HFF-Myc (cell line): ENCODE measurements at regions not wholly inside any gene's neighbourhood (a gene's known extent, or its start where the extent isn't known, plus 50 kb on each side); places are given as distances from the start of the nearest gene placed in this dataset.

ENCODE experiments used
- DNase-seq: peaks from one replicate; pipeline ENCODE4 v3.0.0-alpha.2; 2011; ENCODE audit warnings: low read depth; ENCODE audit errors: extremely low read depth
- H3K4me3 ChIP-seq: replicated peaks from 2 replicates; pipeline ENCODE4 v1.5.1; 2011; ENCODE audit warnings: low read depth, mild to moderate bottlenecking, control low read depth, low read length
- CTCF ChIP-seq: IDR thresholded peaks from 2 replicates; pipeline ENCODE4 v1.5.1; 2012; ENCODE audit warnings: mild to moderate bottlenecking, low read depth, low read length, control low read depth; ENCODE audit errors: missing control alignments

DNA sequence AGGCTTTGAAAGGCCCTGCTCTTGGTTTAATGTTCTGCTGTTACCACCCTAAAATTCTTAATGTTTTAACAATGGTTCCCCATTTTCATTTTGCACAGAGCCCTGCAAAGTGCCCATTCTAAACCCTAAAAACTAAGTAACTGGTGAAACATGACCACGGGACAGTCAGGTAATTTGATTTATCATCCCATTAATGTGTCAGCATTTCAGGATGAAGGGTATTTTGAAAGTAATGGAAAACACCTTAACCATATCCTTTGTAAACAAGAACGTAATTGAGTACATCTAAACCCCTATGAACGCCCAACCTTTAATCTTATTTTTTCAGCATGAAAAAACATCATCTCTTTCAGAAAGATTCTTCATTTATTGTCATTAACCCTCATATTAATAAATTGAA lies 164.9 kb upstream of the IL12A start:
- no peak overlapping the region for H3K4me3 ChIP-seq
- DNase-seq: no peak
- TF ChIP-seq CTCF: no peak

DNA sequence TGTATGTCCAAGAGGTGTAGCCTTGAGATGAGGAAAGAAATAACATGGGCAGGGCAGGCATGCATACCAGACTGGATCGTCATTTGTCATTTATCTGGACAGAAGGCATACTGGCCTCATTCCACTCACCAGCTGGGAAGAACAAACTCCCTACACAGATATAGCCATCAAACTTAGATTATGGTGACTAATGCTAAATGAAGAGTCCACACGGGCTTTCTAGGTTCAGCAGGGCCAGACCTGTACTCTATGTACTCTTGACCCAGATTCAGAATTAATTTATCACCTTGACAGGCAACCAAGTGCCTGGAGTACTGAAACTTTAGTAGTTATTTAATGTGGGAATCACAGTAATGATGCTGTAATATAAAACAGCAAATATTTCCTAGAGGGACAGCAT lies 164.3 kb upstream of the IL12A start:
- no peak for TF ChIP-seq CTCF

DNA sequence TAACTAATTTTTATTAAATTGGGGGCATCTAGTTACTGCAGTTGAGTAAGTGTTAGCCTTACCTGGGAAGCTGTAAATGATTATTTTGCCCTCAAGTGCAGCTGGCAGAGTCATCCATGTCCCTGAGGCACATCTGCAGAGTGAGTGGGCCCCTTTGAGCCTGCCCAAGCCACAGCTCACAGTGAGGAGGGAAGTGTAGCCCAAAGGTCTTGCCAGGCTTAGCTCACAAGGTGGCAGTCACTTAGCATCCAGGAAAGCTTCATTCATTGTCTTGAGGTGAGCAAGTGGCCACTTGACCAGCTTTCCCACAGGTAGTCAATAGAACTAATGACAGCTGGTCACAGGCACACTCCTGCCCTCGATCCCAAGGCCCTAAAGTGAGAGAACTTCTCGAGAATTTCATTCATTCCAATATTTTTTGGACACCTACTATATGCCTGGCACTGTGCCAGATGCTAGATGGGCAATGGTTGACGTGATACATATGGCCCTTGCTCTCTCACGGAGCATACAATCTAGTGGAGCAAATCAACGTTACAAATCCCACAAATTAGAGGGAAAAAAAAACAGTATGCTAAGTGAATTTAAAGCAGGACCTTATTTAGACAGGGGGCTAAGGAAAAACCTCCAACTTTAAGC lies 163.3 kb upstream of the IL12A start:
- TF ChIP-seq CTCF: no peak
- H3K4me3 ChIP-seq: no peak overlapping the region
- DNase-seq: no peak

More for the DNA sequence above, 164.3 kb upstream of the IL12A start:
- no peak for DNase-seq
- H3K4me3 ChIP-seq: no peak overlapping the region

DNA sequence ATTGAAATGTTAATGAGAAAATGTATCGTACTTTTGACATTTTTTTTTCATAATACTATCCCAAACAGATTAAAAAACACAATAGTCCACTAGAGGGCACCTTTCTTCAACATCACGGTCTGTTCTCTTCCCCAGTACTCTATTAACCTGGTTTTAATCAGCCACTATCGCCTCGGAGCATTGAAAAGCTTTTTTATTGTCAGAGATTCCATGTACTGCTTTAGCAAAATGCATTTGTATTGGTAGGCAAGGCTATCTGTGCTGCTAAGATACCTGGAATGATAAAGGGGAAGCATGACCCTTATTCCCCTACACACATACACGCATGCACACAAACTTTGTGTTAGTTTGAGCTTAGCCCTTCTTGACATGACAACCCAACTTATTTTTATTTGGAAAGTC lies 160.1 kb upstream of the IL12A start:
- DNase-seq: peak; percentile 80
- peak; percentile 43 for TF ChIP-seq CTCF
- no peak overlapping the region for H3K4me3 ChIP-seq

GRCh38 chr3:159829056-159829455 lies 159.6 kb upstream of the IL12A start:
- no peak for TF ChIP-seq CTCF
- DNase-seq: no peak

DNA sequence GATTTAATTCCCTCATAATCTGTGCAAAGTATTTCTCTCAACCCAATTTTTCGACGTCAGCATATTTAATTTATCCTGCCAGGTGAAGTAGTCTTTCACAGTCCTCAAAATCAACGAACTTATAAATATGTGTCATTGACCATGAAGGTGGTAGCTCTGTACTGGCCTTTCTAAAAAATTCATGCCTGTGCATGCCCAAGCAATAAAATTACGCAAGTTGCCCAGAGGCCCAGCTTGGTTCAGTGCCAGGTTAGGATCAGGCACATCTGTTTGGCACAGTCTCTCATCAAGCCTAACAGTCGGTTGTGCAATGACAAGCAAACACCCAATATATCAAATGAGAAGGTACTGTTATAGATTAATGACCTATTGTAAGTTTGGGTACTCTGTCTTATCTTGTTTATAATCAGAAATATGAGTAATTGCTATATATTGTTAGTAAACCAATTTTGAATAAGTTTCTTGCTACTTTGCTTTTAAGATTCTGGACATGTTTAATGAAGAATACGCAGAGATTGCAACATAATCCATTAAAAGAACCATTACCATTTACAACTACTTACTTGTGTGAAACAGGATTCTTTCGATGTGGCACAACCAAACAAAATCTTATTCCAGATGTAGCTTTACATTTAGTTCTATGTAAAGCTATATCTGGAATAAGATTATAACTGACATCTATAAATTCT lies 159.0 kb upstream of the IL12A start:
- no peak overlapping the region for H3K4me3 ChIP-seq
- peak; percentile 98 for DNase-seq
- TF ChIP-seq CTCF: no peak

More at GRCh38 chr3:159829056-159829455, 159.6 kb upstream of the IL12A start:
- H3K4me3 ChIP-seq: no peak overlapping the region
